ENCODE measurements at regions not wholly inside any gene's neighbourhood (a gene's known extent, or its start where the extent isn't known, plus 50 kb on each side); places are given as distances from the start of the nearest gene placed in this dataset.

DNA sequence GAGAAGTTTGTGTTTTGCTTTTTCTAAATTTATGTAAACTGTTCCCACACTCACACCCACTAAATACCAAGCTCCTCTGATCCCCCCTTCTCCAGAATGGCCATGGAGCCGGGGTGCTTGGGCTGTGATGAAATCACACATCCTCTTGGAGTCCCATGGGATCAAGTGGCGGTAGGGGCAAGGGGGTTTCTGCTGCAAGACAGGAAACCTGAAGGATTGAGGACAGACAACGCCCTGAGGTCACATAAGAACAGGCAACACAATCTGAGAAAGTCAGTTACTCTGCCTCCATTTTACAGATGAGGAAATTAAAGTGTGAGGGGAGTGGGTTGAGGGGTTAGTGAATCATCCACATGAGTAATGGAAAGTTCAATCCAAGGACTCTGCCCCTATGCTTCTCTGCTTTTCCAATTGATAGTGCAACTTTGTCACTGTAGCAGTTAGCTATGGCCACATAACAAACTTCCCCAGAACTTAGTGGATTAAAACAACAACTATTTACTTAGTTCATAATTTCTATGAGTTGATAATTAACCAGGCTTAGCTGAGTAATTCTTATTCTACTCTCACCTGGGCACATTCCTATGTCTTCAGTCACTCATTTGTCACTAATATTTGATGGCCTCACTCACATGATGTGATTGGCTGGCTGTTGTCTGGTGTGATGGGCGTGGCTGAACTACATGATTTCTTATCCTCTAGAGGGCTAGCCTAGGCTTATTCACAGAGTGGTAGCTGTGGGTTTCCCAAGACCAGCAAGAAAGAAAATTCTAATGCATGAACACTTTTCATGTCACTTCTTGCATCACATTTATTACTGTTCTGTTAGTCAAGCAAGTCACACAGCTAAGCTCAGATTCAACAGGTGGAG is 77.3 kb upstream of the ADRA1D start:
- DNase-seq (ENCODE audit: low read depth, low spot score) (peak; percentile 28), ATAC-seq (peak; percentile 84)
- no peak overlapping the region for H2AFZ ChIP-seq (ENCODE audit: low read depth, low read length, poor library complexity, severe bottlenecking)
- H3K36me3 ChIP-seq (ENCODE audit: control insufficient read depth in 1 of 2, insufficient read depth in 2 of 2, low read length in 2 of 2), result no peaks in the 10 kb centered on the region
- POLR2A ChIA-PET, result interaction anchor here (0.6 kb wide), 1 partner anchor 1592 kb away, joined by 4 read pairs; no protein-coding TSS in a partner anchor
- H3K4me2 ChIP-seq (ENCODE audit: low read length), result peak overlapping the region; percentile 43
- peaks cover 8 to 13% of the 10 kb centered on the region in 2 experiments; a peak in 3 of 4 replicates for H3K4me1 ChIP-seq (ENCODE audit: control insufficient read depth in 1 of 2, insufficient read depth in 2 of 2, low read length in 2 of 2)
- peaks cover 0 to 12% of the 10 kb centered on the region in 2 experiments; a peak in 2 of 4 replicates for H3K9me3 ChIP-seq (ENCODE audit: control insufficient read depth in 1 of 2, insufficient read depth in 1 of 2, low read depth in 1 of 2, low read length in 2 of 2)
- no peaks in the 10 kb centered on the region for H3K27me3 ChIP-seq (ENCODE audit: insufficient read depth, low read length)
- RAD21 ChIA-PET (ENCODE audit: low non-redundant PET in 1 of 2, low total read pairs in 2 of 2, uncharacterized antibody in 2 of 2, unreplicated experiment in 2 of 2), result no interaction called here
- H3K9me2 ChIP-seq (ENCODE audit: insufficient read depth), result no peaks in the 10 kb centered on the region
- no peak overlapping the region for H3K9ac ChIP-seq (ENCODE audit: low read length)
- CTCF ChIA-PET, result no interaction called here
- intact Hi-C loops (cut with micrococcal nuclease), result no loop called here
- no peaks in the 10 kb centered on the region for H4K20me1 ChIP-seq (ENCODE audit: insufficient read depth)
- H3K4me3 ChIP-seq (replicated peaks in 1 of 2; ENCODE audit: low read depth in 1 of 2, low read length in 2 of 2), result peak overlapping the region in 1 of 2 experiments; percentile 23; a peak in 2 of 4 replicates
- no peak overlapping the region for H3K27ac ChIP-seq (ENCODE audit: low read depth, low read length)
- BruUV-seq (replicated peaks), result no TSS peak
- no peaks in the 10 kb centered on the region for H3K79me2 ChIP-seq (ENCODE audit: insufficient read depth, low read length)
- TF ChIP-seq SP1 (IDR thresholded peaks at IDR 0.05; ENCODE audit: low read depth), result peak; percentile 45; the same call in 1 of the 2 replicates
- no peak for TF ChIP-seq TCF7L2 (IDR thresholded peaks at IDR 0.05; ENCODE audit: borderline replicate concordance, extremely low read depth, insufficient read depth, insufficient read length)
- TF ChIP-seq, protein P1, sequence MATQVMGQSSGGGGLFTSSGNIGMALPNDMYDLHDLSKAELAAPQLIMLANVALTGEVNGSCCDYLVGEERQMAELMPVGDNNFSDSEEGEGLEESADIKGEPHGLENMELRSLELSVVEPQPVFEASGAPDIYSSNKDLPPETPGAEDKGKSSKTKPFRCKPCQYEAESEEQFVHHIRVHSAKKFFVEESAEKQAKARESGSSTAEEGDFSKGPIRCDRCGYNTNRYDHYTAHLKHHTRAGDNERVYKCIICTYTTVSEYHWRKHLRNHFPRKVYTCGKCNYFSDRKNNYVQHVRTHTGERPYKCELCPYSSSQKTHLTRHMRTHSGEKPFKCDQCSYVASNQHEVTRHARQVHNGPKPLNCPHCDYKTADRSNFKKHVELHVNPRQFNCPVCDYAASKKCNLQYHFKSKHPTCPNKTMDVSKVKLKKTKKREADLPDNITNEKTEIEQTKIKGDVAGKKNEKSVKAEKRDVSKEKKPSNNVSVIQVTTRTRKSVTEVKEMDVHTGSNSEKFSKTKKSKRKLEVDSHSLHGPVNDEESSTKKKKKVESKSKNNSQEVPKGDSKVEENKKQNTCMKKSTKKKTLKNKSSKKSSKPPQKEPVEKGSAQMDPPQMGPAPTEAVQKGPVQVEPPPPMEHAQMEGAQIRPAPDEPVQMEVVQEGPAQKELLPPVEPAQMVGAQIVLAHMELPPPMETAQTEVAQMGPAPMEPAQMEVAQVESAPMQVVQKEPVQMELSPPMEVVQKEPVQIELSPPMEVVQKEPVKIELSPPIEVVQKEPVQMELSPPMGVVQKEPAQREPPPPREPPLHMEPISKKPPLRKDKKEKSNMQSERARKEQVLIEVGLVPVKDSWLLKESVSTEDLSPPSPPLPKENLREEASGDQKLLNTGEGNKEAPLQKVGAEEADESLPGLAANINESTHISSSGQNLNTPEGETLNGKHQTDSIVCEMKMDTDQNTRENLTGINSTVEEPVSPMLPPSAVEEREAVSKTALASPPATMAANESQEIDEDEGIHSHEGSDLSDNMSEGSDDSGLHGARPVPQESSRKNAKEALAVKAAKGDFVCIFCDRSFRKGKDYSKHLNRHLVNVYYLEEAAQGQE (IDR thresholded peaks at IDR 0.05; ENCODE audit: low read depth), result no peak
- no peak for TF ChIP-seq JUND (IDR thresholded peaks at IDR 0.05)
- TF ChIP-seq YY1 (IDR thresholded peaks at IDR 0.05; ENCODE audit: extremely low read depth, insufficient replicate concordance, low read depth, low read length), result no peak
- TF ChIP-seq, protein P2, sequence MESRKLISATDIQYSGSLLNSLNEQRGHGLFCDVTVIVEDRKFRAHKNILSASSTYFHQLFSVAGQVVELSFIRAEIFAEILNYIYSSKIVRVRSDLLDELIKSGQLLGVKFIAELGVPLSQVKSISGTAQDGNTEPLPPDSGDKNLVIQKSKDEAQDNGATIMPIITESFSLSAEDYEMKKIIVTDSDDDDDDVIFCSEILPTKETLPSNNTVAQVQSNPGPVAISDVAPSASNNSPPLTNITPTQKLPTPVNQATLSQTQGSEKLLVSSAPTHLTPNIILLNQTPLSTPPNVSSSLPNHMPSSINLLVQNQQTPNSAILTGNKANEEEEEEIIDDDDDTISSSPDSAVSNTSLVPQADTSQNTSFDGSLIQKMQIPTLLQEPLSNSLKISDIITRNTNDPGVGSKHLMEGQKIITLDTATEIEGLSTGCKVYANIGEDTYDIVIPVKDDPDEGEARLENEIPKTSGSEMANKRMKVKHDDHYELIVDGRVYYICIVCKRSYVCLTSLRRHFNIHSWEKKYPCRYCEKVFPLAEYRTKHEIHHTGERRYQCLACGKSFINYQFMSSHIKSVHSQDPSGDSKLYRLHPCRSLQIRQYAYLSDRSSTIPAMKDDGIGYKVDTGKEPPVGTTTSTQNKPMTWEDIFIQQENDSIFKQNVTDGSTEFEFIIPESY (IDR thresholded peaks at IDR 0.05; ENCODE audit: extremely low read depth, insufficient replicate concordance, low read length), result no peak
- no peak for TF ChIP-seq CEBPB (IDR thresholded peaks at IDR 0.05; ENCODE audit: low read depth)
- TF ChIP-seq ZFX (IDR thresholded peaks at IDR 0.05), result no peak
- TF ChIP-seq RAD21 (IDR thresholded peaks at IDR 0.05; ENCODE audit: low read depth), result no peak
- TF ChIP-seq EZH2 (IDR thresholded peaks at IDR 0.05), result no peak
- TF ChIP-seq, protein P3, sequence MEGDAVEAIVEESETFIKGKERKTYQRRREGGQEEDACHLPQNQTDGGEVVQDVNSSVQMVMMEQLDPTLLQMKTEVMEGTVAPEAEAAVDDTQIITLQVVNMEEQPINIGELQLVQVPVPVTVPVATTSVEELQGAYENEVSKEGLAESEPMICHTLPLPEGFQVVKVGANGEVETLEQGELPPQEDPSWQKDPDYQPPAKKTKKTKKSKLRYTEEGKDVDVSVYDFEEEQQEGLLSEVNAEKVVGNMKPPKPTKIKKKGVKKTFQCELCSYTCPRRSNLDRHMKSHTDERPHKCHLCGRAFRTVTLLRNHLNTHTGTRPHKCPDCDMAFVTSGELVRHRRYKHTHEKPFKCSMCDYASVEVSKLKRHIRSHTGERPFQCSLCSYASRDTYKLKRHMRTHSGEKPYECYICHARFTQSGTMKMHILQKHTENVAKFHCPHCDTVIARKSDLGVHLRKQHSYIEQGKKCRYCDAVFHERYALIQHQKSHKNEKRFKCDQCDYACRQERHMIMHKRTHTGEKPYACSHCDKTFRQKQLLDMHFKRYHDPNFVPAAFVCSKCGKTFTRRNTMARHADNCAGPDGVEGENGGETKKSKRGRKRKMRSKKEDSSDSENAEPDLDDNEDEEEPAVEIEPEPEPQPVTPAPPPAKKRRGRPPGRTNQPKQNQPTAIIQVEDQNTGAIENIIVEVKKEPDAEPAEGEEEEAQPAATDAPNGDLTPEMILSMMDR (IDR thresholded peaks at IDR 0.05 in 2 of 3, conservative IDR thresholded peaks at IDR 0.05 in 1 of 3; ENCODE audit: borderline replicate concordance in 1 of 3, insufficient read depth in 1 of 3, low read depth in 2 of 3, low read length in 2 of 3), result no peak
- no peak for TF ChIP-seq ELF1 (IDR thresholded peaks at IDR 0.05; ENCODE audit: borderline replicate concordance, low read depth)
- TF ChIP-seq EGR1 (IDR thresholded peaks at IDR 0.05; ENCODE audit: low read depth), result no peak
- no peak for TF ChIP-seq SRF (IDR thresholded peaks at IDR 0.05; ENCODE audit: low read depth)
- peak; percentile 78; the same call in 1 of the 2 replicates for TF ChIP-seq CBX3 (IDR thresholded peaks at IDR 0.05; ENCODE audit: low read depth)
- no peak for TF ChIP-seq POLR2AphosphoS5 (IDR thresholded peaks at IDR 0.05; ENCODE audit: low read depth, low read length)
- TF ChIP-seq ZNF274 (IDR thresholded peaks at IDR 0.05; ENCODE audit: low read depth, low read length), result no peak
- TF ChIP-seq, protein P4, sequence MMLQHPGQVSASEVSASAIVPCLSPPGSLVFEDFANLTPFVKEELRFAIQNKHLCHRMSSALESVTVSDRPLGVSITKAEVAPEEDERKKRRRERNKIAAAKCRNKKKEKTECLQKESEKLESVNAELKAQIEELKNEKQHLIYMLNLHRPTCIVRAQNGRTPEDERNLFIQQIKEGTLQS (IDR thresholded peaks at IDR 0.05), result no peak
- TF ChIP-seq SIN3A (IDR thresholded peaks at IDR 0.05; ENCODE audit: low read depth), result no peak
